Stimulated activated CD8-positive, alpha-beta memory T cell treated with anti-CD3 and anti-CD28 coated beads, Interleukin-15, amount 100 ng/mL, for 4 hours (primary cell): ENCODE measurements at regions not wholly inside any gene's neighbourhood (a gene's known extent, or its start where the extent isn't known, plus 50 kb on each side); places are given as distances from the start of the nearest gene placed in this dataset.
"Not testable (repeated sequence)": the region's sequence is repeated elsewhere in the genome, so short reads cannot be mapped to it uniquely, and the experiment has no call there.

Source experiments
- DNase-seq, 2 donors: peaks; one replicate each; pipeline ENCODE4 v3.0.0-alpha.2; 2020; ENCODE audit warnings: low read depth in 2 of 2

DNA sequence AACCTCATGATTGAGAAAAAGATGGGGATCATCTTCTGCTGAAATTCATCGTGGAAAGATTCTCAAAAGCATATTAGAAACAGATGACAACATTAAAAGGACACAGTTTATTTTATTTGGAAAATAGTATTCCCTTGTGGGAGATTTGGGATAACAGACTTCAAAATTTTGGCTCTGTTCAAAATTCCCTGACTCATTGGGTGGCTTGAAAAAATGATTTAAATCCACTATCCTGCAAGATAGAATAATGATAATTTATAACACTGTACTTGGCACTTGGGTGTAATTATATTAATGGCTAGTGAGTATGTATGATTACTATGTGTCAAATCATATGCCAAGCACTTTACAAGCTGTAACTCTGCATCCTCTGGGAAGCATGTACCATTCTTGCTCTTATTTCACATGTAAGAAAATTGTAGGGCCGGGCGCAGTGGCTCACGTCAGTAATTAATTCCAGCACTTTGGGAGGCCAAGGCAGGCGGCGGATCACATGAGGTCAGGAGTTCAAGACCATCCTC, 128.8 kb downstream of the LMNTD1 start:
- DNase-seq = no peak

DNA sequence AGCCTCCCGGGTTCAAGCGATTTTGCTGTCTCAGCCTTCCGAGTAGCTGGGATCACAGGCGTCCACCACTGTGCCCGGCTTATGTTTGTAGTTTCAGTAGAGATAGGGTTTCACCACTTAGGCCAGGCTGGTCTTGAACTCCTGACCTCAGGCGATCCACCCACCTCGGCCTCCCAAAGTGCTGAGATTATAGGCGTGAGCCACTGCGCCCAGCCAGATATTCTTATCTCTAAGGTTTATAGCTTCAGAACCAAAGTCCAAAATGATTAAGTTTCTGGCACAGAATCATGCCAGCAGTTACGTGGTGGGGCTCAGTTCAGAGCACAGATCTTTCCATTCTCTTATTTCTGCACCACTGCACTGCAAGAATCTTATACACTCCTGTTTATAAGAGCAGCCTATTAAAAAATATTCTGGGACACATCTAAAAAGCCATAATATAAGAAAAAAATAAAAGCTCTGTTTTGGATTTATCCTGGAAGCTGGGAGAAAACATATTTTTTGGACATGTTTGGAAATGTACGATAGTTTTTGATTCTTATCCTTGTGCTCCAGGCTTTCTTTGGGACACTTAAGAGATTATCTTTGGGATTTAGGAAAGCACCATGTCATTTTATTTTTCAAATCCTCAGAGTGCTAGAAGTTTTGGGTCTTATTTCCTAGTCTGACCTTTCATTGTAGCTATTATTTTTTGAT, 129.6 kb downstream of the LMNTD1 start:
- DNase-seq = no peak

DNA sequence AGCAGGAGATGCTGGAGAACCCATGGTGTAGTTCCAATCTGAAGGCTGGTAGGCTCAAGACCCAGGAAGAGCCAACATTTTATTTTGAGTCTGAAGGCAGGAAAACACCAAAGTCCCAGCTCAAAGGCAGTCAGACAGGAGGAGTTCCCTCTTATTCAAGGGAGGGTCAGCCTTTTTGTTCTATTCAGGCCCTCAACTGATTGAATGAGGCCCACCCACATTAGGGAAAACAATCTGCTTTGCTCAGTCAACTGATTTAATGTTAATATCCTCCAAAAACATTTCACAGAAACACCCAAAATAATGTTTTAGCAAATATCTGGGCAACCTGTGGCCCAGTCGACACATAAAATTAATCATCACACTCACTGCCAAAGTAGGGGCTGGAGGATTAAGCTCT, 130.8 kb downstream of the LMNTD1 start:
- no peak for DNase-seq

DNA sequence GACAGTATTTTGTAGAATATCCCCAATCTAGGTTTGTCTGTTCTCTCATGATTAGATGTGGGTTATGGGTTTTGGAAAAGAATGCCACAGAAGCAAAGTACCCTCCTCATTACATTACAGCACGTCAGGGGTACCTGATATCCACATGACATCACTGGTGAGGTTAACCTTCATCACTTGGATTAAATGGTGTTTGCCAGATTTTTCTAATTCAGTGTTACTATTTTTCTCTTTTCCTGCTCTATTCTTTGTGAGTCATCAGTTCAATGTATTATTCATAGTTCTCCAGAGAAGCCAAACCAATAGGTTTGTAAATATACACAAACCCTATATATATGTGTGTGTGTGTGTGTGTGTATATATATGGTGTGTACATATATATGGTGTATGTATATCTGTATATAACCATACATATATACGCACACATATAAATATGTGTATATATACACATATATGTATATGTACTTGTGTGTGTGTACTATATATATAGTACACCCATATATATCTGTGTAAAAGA, 131.4 kb downstream of the LMNTD1 start:
- DNase-seq = no peak

DNA sequence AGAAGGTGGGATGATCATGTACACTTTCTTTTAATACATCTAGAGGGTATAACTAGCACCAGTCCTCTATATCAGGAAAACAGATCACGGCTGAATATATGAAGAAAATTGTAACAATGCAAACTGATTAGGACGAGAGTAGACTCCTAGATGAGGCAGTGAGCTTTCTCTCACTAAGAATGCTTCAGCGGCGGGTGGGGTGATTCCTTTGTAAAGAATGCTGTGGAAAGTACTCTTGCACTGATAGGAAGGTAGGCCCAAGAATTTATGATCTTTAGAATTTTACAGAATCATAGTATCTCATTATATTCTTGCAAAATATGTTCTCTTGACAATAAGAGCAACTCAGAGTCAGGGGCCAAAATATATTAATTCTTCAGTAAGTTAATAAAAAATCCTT, 133.0 kb downstream of the LMNTD1 start:
- no peak for DNase-seq

DNA sequence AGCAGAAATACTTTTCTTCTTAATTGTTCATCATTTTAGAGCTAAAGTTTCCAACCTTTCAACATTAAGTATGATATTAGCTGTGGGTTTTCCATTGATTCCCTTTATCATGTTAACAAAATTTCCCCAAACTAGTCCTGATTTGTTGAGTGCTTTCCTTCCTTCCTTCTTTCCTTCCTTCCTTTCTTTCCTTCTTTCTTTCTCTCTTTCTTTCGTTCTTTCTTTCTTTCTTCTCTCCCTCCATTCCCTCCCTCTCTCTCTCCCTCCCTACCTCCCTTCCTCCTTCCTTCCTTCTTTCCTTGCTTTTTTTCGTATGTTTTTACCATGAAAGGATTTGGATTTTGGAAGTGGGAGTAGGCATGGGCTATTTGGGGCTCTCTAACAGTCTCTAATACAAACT, 133.5 kb downstream of the LMNTD1 start:
- no peak for DNase-seq

DNA sequence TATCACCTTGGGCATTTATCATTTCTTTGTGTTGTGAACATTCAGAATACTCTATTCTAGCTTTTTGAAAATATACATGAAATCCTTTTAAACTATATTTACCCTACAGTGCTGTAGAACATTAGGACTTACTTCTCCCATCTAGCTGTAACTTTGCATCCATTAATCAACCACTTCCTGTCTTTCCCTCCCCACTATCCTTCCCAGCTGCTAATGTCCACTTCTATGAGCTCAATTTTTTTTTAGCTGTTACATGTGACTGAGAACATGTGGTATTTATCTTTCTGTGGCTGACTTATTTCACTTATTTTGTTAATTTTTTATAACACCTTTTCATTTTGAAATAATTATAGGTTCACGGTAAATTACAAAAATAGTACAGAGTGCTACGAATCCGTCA, 136.0 kb downstream of the LMNTD1 start:
- DNase-seq = no peak

DNA sequence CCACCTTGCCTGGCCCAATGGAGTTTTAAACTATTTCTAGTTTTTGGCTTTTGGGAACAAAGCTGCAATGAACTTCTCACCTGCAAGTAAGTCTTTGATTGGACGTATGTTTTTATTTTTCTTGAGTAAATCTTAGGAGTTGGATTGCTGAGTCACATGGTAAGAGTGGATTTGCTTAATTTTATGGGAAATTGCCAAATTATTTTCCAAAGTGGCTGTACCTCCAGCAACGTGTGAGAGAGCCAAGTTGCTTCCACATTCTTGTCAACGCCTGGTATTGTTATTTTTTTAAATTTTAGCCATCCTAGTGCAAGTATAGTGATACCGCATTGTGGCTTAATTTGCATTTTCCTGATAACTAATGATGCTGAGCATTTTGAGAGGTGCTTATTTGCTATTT, 136.6 kb downstream of the LMNTD1 start:
- DNase-seq = no peak

DNA sequence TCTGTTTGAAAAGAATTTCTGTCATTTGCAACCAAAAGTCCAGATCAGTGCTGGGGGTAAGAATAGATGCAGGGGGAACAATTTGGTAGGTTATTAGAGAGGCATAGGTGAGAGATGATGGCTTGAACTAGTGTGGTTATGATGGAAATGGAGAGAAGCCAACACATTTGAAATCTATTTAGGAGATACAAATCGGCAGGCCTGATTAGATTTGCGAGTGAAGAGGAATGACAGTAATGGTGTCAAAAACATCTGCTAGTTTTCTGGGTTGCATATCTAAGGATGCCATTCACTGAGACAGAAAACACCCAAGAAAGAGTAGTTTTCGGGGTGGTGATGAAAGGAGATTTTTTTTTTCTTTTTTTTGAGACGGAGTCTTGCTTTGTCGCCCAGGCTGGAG, 138.1 kb downstream of the LMNTD1 start:
- no peak for DNase-seq

DNA sequence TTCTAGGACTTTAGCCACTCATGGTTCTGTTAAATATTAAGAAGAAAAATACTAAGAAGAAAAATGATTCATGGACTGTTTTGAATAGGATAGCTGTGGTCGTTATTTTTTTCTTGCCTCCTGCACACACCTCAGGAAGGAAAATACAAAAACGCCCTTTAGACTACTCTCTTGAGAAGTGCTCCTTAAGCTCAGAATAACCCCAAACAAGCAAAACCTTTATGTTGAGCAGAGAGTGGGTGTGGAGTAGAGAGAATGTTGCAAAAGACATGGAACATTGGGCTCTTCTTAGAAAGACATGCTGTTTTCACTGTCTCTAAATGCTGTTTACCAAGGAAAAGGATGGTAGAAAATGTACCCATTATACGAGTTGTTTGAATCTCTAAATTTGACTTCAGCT, 140.3 kb downstream of the LMNTD1 start:
- no peak for DNase-seq

DNA sequence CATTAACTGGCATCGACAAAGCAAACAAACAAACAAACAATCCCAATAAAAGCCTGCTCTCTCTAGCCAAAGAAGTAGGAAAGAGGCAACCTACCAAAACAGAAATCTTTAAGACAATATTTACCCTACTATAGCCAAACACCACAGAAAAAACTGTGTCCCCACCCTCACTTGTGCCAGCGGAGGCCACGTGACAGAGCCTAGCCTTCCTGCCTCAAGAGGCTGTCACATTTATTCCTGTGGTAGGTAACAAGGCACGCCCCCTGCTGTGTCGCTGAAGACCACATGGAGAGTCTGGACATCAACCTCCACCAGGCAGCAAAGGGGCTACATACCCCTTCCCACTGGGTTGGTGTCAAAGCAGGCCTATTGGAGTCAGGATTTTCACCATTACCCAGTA, 148.1 kb downstream of the LMNTD1 start:
- DNase-seq = no peak

DNA sequence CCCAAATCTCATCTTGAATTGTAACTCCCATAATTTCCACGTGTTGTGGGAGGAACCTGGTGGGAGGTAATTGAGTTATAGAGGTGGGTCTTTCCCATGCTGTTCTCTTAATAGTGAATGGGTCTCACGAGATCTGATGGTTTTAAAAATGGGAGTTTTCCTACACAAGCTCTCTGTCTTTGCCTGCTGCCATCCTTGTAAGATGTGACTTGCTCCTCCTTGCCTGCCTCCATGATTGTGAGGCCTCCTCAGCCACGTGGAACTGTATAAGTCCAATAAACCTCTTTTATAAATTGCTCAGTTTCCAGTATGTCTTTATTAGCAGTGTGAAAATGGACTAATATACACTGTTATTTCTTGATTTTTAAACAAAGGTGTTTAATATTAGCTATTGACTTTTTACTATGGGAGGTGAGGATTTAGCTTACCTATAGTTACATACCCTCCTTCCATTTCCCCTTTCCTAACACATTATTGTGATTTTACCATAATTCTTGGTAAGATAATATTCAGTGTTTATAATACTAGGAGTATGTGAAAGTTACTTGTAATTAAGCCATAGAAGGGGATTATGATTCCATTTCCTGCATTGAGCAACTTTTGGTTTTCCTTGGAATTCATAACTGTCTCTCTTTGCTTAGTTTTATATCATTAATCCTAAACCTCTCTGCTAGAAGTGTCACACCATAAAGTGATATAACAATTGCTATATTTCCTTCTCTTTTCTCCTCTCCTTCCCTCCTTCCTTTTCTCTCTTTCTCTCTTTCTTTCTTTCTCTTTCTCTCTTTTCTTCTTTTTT, 151.0 kb upstream of the KRAS start:
- DNase-seq = no peak

DNA sequence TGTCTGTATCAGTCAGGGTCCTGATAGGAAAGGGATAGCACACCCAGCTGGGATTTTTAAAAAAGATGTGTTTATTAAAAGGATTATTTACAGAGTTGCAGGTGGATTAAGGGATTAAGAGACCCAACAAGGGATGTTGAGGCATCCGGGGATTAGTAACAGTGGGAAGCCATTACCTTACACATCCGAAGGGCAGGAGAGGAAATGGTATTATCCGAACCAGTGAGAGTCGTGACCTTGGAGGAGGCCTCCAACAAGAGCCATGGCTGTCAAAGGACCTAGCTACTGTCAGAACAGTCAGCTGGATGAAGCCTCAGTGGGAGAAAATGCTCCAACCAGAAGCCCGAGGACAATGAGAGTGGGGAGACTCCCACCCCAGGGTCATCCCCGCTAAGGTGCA, 146.3 kb upstream of the KRAS start:
- DNase-seq = no peak

DNA sequence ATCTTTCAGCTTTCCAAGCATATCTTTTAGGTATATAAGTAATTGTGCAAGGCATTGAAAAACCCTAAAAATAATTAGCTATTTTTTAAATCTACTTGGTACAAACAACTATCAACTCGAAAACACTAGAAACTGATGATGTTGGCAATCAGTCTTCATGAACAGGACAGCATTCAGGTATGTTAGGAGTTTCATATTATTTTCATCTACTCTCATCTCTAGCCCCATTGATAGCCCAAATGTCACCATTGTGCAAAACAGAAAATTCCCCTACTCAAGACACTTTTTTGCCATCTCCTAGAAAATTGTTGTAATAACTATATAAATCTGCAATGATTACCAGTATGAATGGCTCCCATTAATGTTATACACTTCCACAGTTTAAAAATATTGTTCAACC, 144.5 kb upstream of the KRAS start:
- DNase-seq = no peak

DNA sequence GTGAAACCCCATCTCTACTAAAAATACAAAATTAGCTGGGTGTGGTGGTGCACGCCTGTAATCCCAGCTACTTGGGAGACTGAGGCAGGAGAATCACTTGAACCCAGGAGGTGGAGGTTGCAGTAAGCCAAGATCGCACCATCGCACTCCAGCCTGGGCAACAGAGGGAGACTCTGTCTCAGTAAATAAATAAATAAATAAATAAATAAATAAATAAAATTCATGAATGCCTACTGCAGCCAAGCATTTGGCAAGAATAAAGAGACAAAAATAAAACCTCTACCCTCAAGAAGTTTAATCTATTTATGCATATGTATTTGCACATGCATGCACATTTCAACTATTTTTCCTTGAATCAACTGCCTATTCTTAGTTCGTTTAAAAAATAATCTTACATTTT, 144.0 kb upstream of the KRAS start:
- DNase-seq = not testable (repeated sequence)

DNA sequence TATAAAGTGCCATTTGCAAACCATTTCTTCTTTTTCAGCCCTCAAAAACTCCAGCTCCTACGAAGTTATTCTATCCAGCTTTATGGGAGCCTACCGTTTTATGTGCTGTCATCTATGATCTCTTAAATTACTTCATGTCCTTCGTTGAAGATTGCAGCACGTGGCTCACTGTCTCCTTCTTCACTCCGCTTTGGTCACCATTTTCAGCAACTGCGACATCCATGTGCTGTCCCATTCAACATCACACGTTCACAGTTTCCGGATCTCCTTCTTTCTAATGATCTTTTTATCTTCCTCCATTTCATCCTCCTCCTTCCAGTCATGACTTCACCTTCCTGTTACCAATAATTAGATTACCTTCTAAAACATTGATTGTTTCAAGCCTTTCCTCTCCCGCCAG, 143.3 kb upstream of the KRAS start:
- DNase-seq = no peak

DNA sequence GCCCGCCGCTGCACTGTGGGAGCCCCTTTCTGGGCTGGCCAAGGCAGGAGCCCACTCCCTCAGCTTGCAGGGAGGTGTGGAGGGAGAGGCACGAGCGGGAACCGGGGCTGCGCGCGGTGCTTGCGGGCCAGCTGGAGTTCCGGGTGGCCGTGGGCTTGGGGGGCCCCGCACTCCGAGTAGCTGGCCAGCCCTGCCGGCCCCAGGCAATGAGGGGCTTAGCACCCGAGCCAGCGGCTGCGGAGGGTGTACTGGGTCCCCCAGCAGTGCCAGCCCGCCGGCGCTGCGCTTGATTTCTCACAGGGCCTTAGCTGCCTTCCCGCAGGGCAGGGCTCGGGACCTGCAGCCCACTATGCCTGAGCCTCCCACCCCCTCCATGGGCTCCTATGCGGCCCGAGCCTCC, 140.6 kb upstream of the KRAS start:
- not testable (repeated sequence) for DNase-seq

DNA sequence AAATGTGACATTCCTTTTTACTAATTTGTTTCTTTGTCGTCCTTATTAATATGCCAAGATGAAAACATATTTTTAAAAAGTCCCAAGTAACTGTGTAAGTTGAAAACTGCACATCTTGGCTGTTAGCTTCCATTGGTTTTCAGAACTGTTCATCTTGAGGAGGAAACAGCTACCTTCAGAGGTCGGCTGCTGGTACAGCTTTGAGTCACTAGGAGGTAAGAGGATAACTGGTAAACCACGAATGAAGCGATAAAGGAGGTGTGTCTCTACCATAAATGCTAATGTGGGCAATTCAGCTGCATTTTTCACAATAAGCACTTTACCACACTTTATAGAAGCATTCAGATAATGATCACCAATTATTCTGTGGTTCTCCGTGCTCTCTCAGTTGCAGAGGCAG, 137.5 kb upstream of the KRAS start:
- DNase-seq = no peak

DNA sequence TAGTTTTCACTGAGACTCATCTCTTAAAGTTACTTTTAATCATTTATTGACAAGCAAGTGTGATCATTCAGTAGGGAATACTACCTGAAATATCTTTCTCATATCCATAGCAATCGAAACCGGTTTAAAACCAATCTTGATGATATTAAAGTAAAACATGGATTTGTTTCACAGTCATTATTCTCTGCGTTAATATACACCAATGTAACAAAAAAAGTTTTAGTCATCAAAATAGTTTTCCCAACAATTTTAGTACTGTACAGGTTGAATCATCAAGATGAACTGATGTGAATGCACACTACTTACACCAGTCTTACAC, 137.0 kb upstream of the KRAS start:
- DNase-seq = no peak

DNA sequence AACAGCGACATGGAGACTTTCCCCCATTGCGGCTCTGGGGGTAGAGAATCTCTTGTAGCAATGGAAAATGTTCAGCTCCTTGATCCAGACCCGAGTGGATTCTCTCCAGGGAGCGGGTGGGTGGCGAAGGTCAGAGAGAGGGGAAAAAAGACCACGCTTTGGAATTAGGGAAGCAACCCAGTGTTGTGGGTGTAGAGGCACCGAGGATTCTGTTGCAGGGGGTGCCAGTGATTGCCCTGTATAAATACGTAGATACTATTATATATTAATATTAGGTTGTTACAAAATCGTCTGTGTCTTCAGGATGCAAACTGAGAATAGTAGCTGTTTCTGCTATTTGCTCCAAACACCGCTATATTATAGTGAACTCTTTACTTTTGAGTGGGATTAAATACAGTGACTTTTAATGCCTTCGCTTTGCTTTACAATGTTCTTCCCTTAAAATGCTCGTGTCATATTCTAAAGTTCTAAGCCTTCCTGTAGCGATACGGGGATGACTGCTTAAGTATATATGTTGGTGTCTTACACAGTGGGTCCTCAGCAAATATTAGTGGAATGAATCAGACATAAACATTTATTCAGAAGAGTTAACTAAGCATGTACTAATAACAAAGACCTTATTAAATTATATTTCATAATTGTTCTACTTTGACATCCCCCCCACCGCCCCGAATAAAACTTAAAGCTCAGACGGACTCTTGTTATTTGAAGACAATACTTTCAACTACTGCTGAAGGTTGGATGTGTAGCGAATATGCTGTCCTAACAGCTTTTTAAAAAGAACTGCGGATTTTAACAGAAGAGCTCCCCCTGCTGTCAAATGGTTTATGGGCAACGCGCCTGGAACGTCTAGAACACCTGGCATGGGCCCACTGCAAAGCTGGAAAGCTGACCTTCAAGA, 136.4 kb upstream of the KRAS start:
- DNase-seq = peak; percentile 32 to 54

DNA sequence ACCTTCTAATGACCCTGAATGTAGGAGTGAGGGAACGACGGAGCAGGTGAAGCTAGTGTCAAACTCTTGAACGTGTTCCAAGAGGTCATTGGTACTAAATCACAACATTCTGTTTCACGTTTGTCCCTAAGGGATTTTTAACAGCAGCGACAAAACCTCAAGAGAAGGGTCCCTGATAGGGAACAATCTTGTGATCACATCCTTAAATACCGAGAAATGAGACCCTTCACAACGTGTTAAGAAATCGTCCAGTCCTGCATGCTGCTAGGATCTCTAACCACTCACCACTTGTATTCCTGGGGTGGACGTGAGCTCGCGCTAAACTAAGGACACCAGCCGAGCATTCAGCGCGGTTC, 134.1 kb upstream of the KRAS start:
- no peak for DNase-seq
